HEK293 (cell line): ENCODE measurements at regions not wholly inside any gene's neighbourhood (a gene's known extent, or its start where the extent isn't known, plus 50 kb on each side); places are given as distances from the start of the nearest gene placed in this dataset.

Experiments used
- CTCF ChIA-PET: fragments of 350-600 bp; formaldehyde crosslinking; extraction: SDS; loops from one replicate; lab custom pipeline; 2021; ENCODE audit warnings: antibody characterized with exemption; lab: Yijun Ruan, JAX
- POLR2A ChIA-PET: fragments of 300-600 bp; formaldehyde crosslinking; extraction: SDS; loops from one replicate; lab custom pipeline; 2020; ENCODE audit warnings: antibody characterized with exemption, inconsistent platforms; lab: Yijun Ruan, JAX
- H3K27ac ChIP-seq: fragments of 200-500 bp; sonication (Bioruptor generic); 2 replicates; pipeline ENCODE4 v1.5.1; 2014; ENCODE audit warnings: low read depth, low read length, control low read depth, inconsistent platforms; ENCODE audit errors: extremely low read depth
- H3K36me3 ChIP-seq, 2 experiments: fragments of 200-500 bp in 1 of 2; sonication (Bioruptor generic) in 1 of 2; 1 replicate in 1 of 2; 2 replicates in 1 of 2; pipeline ENCODE4 v1.5.1; 2014 to 2017; ENCODE audit warnings: inconsistent platforms in 2 of 2, low read length in 2 of 2; ENCODE audit not compliant: control insufficient read depth in 2 of 2, insufficient read depth in 1 of 2
- H3K4me1 ChIP-seq: fragments of 200-500 bp; sonication (Bioruptor generic); 2 replicates; pipeline ENCODE4 v1.5.1; 2014; ENCODE audit warnings: mild to moderate bottlenecking, low read length, inconsistent platforms; ENCODE audit not compliant: control insufficient read depth, insufficient read depth
- H3K4me3 ChIP-seq: 2 replicates; pipeline ENCODE4 v1.5.1; 2011; ENCODE audit warnings: low read depth, mild to moderate bottlenecking, control low read depth, low read length, moderate library complexity
- H3K9me3 ChIP-seq: fragments of 200-500 bp; sonication (Bioruptor generic); 2 replicates; pipeline ENCODE4 v1.5.1; 2014; ENCODE audit warnings: low read depth, low read length, inconsistent platforms; ENCODE audit not compliant: control insufficient read depth, insufficient read depth
- BCL11B ChIP-seq: fragments of 450-650 bp; formaldehyde crosslinking; IDR thresholded peaks from 2 replicates; pipeline ENCODE4 v1.5.1; 2016; ENCODE audit warnings: low read depth, missing biosample characterization, missing genetic modification characterization
- GFI1B ChIP-seq: fragments of 450-650 bp; formaldehyde crosslinking; IDR thresholded peaks from 2 replicates; pipeline ENCODE4 v1.5.1; 2016; ENCODE audit warnings: missing biosample characterization, missing genetic modification characterization
- WT1 ChIP-seq: fragments of 450-650 bp; formaldehyde crosslinking; IDR thresholded peaks from 2 replicates; pipeline ENCODE4 v1.5.1; 2016; ENCODE audit warnings: missing biosample characterization, missing genetic modification characterization
- ZEB2 ChIP-seq: fragments of 450-650 bp; formaldehyde crosslinking; IDR thresholded peaks from 2 replicates; pipeline ENCODE4 v1.5.1; 2016; ENCODE audit warnings: missing biosample characterization, missing genetic modification characterization
- ZNF157 ChIP-seq: fragments of 450-650 bp; formaldehyde crosslinking; IDR thresholded peaks from 2 replicates; pipeline ENCODE4 v1.5.1; 2016; ENCODE audit warnings: missing biosample characterization, missing genetic modification characterization
- ZNF266 ChIP-seq: fragments of 450-650 bp; formaldehyde crosslinking; IDR thresholded peaks from 2 replicates; pipeline ENCODE4 v1.5.1; 2016; ENCODE audit warnings: missing biosample characterization, missing genetic modification characterization, low read depth
- ZNF561 ChIP-seq: fragments of 450-650 bp; IDR thresholded peaks from 2 replicates; pipeline ENCODE4 v1.5.1; 2018; ENCODE audit warnings: missing biosample characterization, missing genetic modification characterization, borderline replicate concordance
- ZNF571 ChIP-seq: fragments of 450-650 bp; formaldehyde crosslinking; IDR thresholded peaks from 2 replicates; pipeline ENCODE4 v1.5.0; 2017; ENCODE audit warnings: missing biosample characterization, missing genetic modification characterization
- ZNF600 ChIP-seq: fragments of 450-650 bp; formaldehyde crosslinking; IDR thresholded peaks from 2 replicates; pipeline ENCODE4 v1.5.1; 2016; ENCODE audit warnings: missing biosample characterization, missing genetic modification characterization
- ZSCAN23 ChIP-seq: fragments of 450-650 bp; formaldehyde crosslinking; IDR thresholded peaks from 2 replicates; pipeline ENCODE4 v1.5.1; 2016; ENCODE audit warnings: missing biosample characterization, missing genetic modification characterization
- TF ChIP-seq, protein P1 (sequence below): fragments of 450-650 bp; formaldehyde crosslinking; IDR thresholded peaks from 2 replicates; pipeline ENCODE4 v1.5.1; 2016; ENCODE audit warnings: missing biosample characterization, missing genetic modification characterization
- TF ChIP-seq, protein P2 (sequence below): fragments of 450-650 bp; formaldehyde crosslinking; IDR thresholded peaks from 2 replicates; pipeline ENCODE4 v1.5.1; 2016; ENCODE audit warnings: missing biosample characterization, missing genetic modification characterization
- TF ChIP-seq, protein P3 (sequence below): fragments of 450-650 bp; formaldehyde crosslinking; IDR thresholded peaks from 2 replicates; pipeline ENCODE4 v1.5.1; 2016; ENCODE audit warnings: missing biosample characterization, missing genetic modification characterization, borderline replicate concordance
- TF ChIP-seq, protein P4 (sequence below): fragments of 450-650 bp; formaldehyde crosslinking; IDR thresholded peaks from 2 replicates; pipeline ENCODE4 v1.5.0; 2017; ENCODE audit warnings: missing biosample characterization, missing genetic modification characterization, borderline replicate concordance

DNA sequence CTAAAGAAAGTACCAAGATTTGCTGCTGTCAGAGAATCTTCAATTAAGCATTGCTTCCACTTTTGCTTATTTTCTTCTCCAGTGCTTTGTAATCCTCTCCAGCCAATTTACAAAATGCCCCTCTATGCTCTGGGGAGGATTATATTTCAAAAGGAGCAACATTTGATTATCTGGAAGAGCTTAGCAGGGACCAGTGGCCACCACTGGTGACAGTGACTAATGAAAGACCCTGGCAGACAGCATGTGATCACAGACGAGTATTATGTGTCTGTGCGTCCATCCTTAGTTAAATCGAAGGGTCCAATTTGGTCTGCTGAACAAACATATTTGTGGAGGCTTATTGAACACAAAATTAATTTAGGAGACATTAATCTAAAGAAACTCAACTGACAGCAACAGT, 152.6 kb downstream of the ZNF621 start:
- Histone ChIP-seq H3K4me3 (no peak overlapping the region), H3K36me3 (no peaks in the 10 kb centered on the region), H3K4me1 (no peaks in the 10 kb centered on the region), H3K9me3 (no peaks in the 10 kb centered on the region), H3K27ac (no peak overlapping the region)
- ChIA-PET POLR2A (no interaction called here), CTCF (interaction anchor here (0.7 kb wide), 1 partner anchor 12 kb away, joined by 3 read pairs; no protein-coding TSS in a partner anchor)
- no peak for TF ChIP-seq ZNF600 (tag by site-specific recombination)
- TF ChIP-seq WT1 (tag by site-specific recombination), result no peak
- TF ChIP-seq, protein P1, sequence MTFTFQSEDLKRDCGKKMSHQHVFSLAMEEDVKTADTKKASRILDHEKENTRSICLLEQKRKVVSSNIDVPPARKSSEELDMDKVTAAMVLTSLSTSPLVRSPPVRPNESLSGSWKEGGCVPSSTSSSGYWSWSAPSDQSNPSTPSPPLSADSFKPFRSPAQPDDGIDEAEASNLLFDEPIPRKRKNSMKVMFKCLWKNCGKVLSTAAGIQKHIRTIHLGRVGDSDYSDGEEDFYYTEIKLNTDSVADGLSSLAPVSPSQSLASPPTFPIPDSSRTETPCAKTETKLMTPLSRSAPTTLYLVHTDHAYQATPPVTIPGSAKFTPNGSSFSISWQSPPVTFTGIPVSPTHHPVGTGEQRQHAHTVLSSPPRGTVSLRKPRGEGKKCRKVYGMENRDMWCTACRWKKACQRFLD (tag by site-specific recombination), result no peak
- TF ChIP-seq BCL11B, result no peak
- no peak for TF ChIP-seq ZEB2 (tag by site-specific recombination)
- no peak for TF ChIP-seq ZNF266 (tag by site-specific recombination)
- TF ChIP-seq, all 188 proteins: peak for 0

DNA sequence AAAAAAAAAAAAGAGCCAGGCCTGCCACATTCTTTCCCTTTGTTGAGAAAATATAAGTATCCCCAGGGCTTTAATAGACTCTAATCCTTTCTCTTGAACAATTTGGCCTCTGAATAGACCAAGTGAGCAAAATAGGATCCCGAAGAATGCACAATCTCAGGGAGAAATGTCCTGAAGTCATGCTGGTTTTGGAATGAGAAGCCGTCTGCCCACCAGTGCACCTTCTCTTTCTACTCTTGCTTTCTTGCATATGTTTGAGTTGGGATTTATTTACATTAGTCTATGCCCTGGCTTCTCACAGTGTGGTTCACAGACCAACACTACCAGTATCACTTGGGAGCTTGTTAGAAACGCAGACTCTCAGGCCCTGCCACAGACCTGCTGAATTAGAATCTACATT, 153.0 kb downstream of the ZNF621 start:
- Histone ChIP-seq H3K36me3 (no peaks in the 10 kb centered on the region), H3K27ac (no peak overlapping the region), H3K4me3 (no peak overlapping the region), H3K4me1 (no peaks in the 10 kb centered on the region), H3K9me3 (no peaks in the 10 kb centered on the region)
- TF ChIP-seq, protein P2, sequence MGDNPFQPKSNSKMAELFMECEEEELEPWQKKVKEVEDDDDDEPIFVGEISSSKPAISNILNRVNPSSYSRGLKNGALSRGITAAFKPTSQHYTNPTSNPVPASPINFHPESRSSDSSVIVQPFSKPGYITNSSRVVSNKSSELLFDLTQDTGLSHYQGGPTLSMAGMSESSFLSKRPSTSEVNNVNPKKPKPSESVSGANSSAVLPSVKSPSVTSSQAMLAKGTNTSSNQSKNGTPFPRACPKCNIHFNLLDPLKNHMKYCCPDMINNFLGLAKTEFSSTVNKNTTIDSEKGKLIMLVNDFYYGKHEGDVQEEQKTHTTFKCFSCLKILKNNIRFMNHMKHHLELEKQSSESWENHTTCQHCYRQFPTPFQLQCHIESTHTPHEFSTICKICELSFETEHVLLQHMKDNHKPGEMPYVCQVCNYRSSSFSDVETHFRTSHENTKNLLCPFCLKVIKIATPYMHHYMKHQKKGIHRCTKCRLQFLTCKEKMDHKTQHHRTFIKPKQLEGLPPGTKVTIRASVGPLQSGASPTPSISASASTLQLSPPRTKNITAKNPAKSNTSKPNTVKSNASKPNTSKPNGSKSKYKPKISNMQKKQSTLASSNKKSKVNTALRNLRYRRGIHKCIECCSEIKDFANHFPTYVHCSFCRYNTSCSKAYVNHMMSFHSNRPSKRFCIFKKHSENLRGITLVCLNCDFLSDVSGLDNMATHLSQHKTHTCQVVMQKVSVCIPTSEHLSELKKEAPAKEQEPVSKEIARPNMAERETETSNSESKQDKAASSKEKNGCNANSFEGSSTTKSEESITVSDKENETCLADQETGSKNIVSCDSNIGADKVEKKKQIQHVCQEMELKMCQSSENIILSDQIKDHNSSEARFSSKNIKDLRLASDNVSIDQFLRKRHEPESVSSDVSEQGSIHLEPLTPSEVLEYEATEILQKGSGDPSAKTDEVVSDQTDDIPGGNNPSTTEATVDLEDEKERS (tag by site-specific recombination), result no peak
- TF ChIP-seq ZSCAN23, result no peak
- ChIA-PET POLR2A (no interaction called here), CTCF (no interaction called here)

DNA sequence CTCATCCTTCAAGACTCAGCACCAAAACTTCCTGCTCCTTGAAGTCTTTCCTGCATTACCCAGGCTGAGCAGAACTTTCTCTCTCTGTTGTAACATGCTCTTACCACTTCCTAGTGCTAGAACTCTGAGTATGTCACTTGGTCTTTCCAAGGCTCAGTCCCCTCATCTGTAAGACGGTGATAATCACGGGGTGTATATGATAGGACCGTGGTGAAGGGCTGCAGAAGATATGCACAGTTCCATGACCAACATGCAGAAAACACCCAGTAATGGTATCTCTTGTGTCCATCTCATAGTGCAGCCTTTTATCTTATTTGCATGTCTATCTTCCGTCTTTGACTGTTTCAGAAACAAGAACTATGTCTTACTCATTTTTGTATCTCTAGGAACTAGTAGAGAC, 154.5 kb downstream of the ZNF621 start:
- H3K27ac ChIP-seq, result no peak overlapping the region
- H3K4me3 ChIP-seq, result no peak overlapping the region
- CTCF ChIA-PET, result no interaction called here
- TF ChIP-seq ZNF561 (tag by site-specific recombination), result no peak
- no peak for TF ChIP-seq ZNF157 (tag by site-specific recombination)
- TF ChIP-seq ZNF571 (tag by site-specific recombination), result no peak
- H3K9me3 ChIP-seq, result no peaks in the 10 kb centered on the region
- no peaks in the 10 kb centered on the region for H3K4me1 ChIP-seq
- POLR2A ChIA-PET, result no interaction called here
- H3K36me3 ChIP-seq, result no peaks in the 10 kb centered on the region

DNA sequence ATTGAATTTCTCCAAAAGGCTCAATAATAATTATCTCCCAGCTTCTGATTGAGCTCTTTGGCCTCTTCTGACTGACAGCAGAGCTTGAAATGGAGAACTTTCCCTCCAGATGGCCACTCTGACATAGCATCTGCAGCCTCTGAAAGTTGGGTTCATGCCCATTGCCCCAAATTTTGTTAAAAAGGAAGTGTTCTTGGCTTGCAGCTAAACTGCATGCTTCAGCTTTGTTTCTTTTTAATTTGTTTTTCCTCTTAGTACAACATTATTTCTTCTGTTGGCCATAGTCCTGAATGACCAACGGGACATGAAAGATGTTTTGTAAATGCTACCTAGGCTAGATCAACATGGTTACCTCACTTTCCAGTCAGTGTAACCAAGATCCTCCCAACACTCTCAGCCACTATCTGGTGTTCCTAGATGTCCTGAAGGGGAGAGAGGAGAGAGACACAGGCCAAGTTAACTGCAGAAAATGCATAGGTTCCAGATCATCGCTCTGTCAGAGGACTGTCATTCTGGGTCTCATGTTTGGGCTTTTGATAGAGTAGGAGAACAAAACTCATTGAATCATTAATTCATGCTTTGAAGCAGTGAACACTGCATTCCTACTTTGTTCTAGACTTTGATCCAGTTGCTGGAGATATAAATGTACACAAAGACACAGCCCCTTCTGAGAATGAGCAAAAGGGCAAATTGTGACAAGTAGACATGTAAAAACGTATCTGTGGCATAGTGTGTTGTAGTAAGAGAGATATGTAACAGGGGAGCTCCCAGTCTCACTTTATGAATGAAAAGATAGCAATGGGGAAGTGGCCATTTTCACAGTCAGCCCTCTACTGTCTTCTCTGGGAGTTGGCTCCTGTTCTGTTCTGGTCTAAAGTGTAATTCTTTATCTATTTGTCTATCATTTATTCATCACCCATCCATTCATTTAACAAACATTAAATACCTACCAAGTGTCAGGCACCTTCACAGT, 156.2 kb downstream of the ZNF621 start:
- CTCF ChIA-PET, result no interaction called here
- H3K9me3 ChIP-seq, result no peaks in the 10 kb centered on the region
- no peaks in the 10 kb centered on the region for H3K36me3 ChIP-seq
- no peaks in the 10 kb centered on the region for H3K4me1 ChIP-seq
- no peak overlapping the region for H3K27ac ChIP-seq
- POLR2A ChIA-PET, result no interaction called here
- no peak overlapping the region for H3K4me3 ChIP-seq
- TF ChIP-seq, protein P3, sequence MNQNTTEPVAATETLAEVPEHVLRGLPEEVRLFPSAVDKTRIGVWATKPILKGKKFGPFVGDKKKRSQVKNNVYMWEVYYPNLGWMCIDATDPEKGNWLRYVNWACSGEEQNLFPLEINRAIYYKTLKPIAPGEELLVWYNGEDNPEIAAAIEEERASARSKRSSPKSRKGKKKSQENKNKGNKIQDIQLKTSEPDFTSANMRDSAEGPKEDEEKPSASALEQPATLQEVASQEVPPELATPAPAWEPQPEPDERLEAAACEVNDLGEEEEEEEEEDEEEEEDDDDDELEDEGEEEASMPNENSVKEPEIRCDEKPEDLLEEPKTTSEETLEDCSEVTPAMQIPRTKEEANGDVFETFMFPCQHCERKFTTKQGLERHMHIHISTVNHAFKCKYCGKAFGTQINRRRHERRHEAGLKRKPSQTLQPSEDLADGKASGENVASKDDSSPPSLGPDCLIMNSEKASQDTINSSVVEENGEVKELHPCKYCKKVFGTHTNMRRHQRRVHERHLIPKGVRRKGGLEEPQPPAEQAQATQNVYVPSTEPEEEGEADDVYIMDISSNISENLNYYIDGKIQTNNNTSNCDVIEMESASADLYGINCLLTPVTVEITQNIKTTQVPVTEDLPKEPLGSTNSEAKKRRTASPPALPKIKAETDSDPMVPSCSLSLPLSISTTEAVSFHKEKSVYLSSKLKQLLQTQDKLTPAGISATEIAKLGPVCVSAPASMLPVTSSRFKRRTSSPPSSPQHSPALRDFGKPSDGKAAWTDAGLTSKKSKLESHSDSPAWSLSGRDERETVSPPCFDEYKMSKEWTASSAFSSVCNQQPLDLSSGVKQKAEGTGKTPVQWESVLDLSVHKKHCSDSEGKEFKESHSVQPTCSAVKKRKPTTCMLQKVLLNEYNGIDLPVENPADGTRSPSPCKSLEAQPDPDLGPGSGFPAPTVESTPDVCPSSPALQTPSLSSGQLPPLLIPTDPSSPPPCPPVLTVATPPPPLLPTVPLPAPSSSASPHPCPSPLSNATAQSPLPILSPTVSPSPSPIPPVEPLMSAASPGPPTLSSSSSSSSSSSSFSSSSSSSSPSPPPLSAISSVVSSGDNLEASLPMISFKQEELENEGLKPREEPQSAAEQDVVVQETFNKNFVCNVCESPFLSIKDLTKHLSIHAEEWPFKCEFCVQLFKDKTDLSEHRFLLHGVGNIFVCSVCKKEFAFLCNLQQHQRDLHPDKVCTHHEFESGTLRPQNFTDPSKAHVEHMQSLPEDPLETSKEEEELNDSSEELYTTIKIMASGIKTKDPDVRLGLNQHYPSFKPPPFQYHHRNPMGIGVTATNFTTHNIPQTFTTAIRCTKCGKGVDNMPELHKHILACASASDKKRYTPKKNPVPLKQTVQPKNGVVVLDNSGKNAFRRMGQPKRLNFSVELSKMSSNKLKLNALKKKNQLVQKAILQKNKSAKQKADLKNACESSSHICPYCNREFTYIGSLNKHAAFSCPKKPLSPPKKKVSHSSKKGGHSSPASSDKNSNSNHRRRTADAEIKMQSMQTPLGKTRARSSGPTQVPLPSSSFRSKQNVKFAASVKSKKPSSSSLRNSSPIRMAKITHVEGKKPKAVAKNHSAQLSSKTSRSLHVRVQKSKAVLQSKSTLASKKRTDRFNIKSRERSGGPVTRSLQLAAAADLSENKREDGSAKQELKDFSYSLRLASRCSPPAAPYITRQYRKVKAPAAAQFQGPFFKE, result no peak
- TF ChIP-seq GFI1B (tag by site-specific recombination), result no peak
- TF ChIP-seq, protein P4, sequence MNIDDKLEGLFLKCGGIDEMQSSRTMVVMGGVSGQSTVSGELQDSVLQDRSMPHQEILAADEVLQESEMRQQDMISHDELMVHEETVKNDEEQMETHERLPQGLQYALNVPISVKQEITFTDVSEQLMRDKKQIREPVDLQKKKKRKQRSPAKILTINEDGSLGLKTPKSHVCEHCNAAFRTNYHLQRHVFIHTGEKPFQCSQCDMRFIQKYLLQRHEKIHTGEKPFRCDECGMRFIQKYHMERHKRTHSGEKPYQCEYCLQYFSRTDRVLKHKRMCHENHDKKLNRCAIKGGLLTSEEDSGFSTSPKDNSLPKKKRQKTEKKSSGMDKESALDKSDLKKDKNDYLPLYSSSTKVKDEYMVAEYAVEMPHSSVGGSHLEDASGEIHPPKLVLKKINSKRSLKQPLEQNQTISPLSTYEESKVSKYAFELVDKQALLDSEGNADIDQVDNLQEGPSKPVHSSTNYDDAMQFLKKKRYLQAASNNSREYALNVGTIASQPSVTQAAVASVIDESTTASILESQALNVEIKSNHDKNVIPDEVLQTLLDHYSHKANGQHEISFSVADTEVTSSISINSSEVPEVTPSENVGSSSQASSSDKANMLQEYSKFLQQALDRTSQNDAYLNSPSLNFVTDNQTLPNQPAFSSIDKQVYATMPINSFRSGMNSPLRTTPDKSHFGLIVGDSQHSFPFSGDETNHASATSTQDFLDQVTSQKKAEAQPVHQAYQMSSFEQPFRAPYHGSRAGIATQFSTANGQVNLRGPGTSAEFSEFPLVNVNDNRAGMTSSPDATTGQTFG, result no peak
